Neural progenitor cell (in vitro differentiated cells): ENCODE measurements at regions not wholly inside any gene's neighbourhood (a gene's known extent, or its start where the extent isn't known, plus 50 kb on each side); places are given as distances from the start of the nearest gene placed in this dataset.

Experiments
- DNase-seq: peaks from one replicate; pipeline ENCODE4 v3.0.0-alpha.2; 2016; ENCODE audit warnings: low spot score
- H2AFZ ChIP-seq: fragments of 200-600 bp; sonication (generic); replicated peaks from 2 replicates; pipeline ENCODE4 v1.6.1; 2016; ENCODE audit warnings: antibody characterized with exemption
- H3F3A ChIP-seq: fragments of 200-600 bp; sonication (generic); 2 replicates; pipeline ENCODE4 v1.6.1; 2016; ENCODE audit warnings: antibody characterized with exemption, low read depth
- H3K27ac ChIP-seq: fragments of 200-600 bp; sonication (generic); 2 replicates; pipeline ENCODE4 v1.5.1; 2016; ENCODE audit warnings: mild to moderate bottlenecking
- H3K27me3 ChIP-seq: fragments of 200-600 bp; sonication (generic); 2 replicates; pipeline ENCODE4 v1.6.1; 2016; ENCODE audit warnings: mild to moderate bottlenecking, moderate library complexity
- H3K36me3 ChIP-seq: fragments of 200-600 bp; sonication (generic); 2 replicates; pipeline ENCODE4 v1.5.1; 2016
- H3K4me1 ChIP-seq: fragments of 200-600 bp; sonication (generic); 2 replicates; pipeline ENCODE4 v1.6.1; 2016; ENCODE audit warnings: mixed run types
- H3K4me2 ChIP-seq: fragments of 200-600 bp; sonication (generic); 2 replicates; pipeline ENCODE4 v1.6.1; 2016
- H3K4me3 ChIP-seq: fragments of 200-600 bp; sonication (generic); 2 replicates; pipeline ENCODE4 v1.5.1; 2016
- H3K79me2 ChIP-seq: fragments of 200-600 bp; sonication (generic); 2 replicates; pipeline ENCODE4 v1.6.1; 2016; ENCODE audit warnings: low read depth
- H3K9ac ChIP-seq: fragments of 200-600 bp; sonication (generic); 2 replicates; pipeline ENCODE4 v1.6.1; 2016
- H3K9me3 ChIP-seq: fragments of 200-600 bp; sonication (generic); 2 replicates; pipeline ENCODE4 v1.5.1; 2016; ENCODE audit warnings: low read depth
- H4K20me1 ChIP-seq: fragments of 200-600 bp; sonication (generic); 2 replicates; pipeline ENCODE4 v1.6.1; 2016; ENCODE audit warnings: low read depth
- H3K27ac Mint-ChIP-seq: 3 replicates; pipeline ENCODE4 v1.8.0; 2021; ENCODE audit warnings: mixed read lengths
- H3K27me3 Mint-ChIP-seq: 2 replicates; pipeline ENCODE4 v1.8.0; 2022; ENCODE audit warnings: low read depth, mild to moderate bottlenecking, inconsistent platforms, moderate library complexity, mixed read lengths; ENCODE audit not compliant: insufficient read depth
- H3K36me3 Mint-ChIP-seq: 3 replicates; pipeline ENCODE4 v1.8.0; 2021; ENCODE audit warnings: mixed read lengths
- H3K4me1 Mint-ChIP-seq: 3 replicates; pipeline ENCODE4 v1.8.0; 2021; ENCODE audit warnings: mixed read lengths
- H3K4me3 Mint-ChIP-seq: 3 replicates; pipeline ENCODE4 v1.8.0; 2021; ENCODE audit warnings: mild to moderate bottlenecking, moderate library complexity, mixed read lengths
- H3K9me3 Mint-ChIP-seq: 3 replicates; pipeline ENCODE4 v1.8.0; 2020; ENCODE audit warnings: mixed read lengths
- CTCF ChIP-seq: fragments of 200-600 bp; sonication (generic); IDR thresholded peaks from 2 replicates; pipeline ENCODE4 v1.5.1; 2017; ENCODE audit warnings: antibody characterized with exemption, mild to moderate bottlenecking
- EZH2 ChIP-seq: fragments of 200-600 bp; sonication (generic); IDR thresholded peaks from 2 replicates; pipeline ENCODE4 v1.6.1; 2017; ENCODE audit warnings: antibody characterized with exemption, mild to moderate bottlenecking, moderate library complexity
- EZH2phosphoT487 ChIP-seq: fragments of 200-600 bp; sonication (generic); IDR thresholded peaks from 2 replicates; pipeline ENCODE4 v1.6.1; 2017; ENCODE audit warnings: antibody characterized with exemption

- H3K79me2 ChIP-seq = no peaks in the 10 kb centered on the region
- H3K9ac ChIP-seq = no peak overlapping the region
- no peak for TF ChIP-seq EZH2
- no peak for TF ChIP-seq EZH2phosphoT487
- TF ChIP-seq CTCF = no peak
- H3K9me3 Mint-ChIP-seq = peaks cover 9% of the 10 kb centered on the region
- no peak overlapping the region for H3K4me2 ChIP-seq
- no peaks in the 10 kb centered on the region for H3K9me3 ChIP-seq
- H3K4me3 ChIP-seq = no peak overlapping the region
- no peak overlapping the region for H2AFZ ChIP-seq
- no peak overlapping the region for H3K4me3 Mint-ChIP-seq
- no peaks in the 10 kb centered on the region for H3K27me3 Mint-ChIP-seq
- H3K4me1 Mint-ChIP-seq = peaks cover 2% of the 10 kb centered on the region
- no peaks in the 10 kb centered on the region for H3F3A ChIP-seq
- DNase-seq = no peak
- H3K36me3 Mint-ChIP-seq = no peaks in the 10 kb centered on the region
- H3K27me3 ChIP-seq = no peaks in the 10 kb centered on the region
- no peaks in the 10 kb centered on the region for H3K36me3 ChIP-seq
- no peaks in the 10 kb centered on the region for H4K20me1 ChIP-seq
- H3K27ac ChIP-seq = no peak overlapping the region
- H3K27ac Mint-ChIP-seq = no peak overlapping the region
- no peaks in the 10 kb centered on the region for H3K4me1 ChIP-seq
These were observed 199.1 kb upstream of the NRP1 start for GRCh38 chr10:33533612-33534011.

- TF ChIP-seq EZH2 (no peak), EZH2phosphoT487 (no peak), CTCF (no peak)
- H4K20me1 ChIP-seq = no peaks in the 10 kb centered on the region
- H3K27me3 Mint-ChIP-seq = no peaks in the 10 kb centered on the region
- no peaks in the 10 kb centered on the region for H3K36me3 Mint-ChIP-seq
- H3K27ac ChIP-seq = no peak overlapping the region
- H3K4me3 ChIP-seq = no peak overlapping the region
- no peak for DNase-seq
- no peak overlapping the region for H3K9ac ChIP-seq
- H3F3A ChIP-seq = no peaks in the 10 kb centered on the region
- no peak overlapping the region for H3K4me3 Mint-ChIP-seq
- no peaks in the 10 kb centered on the region for H3K9me3 ChIP-seq
- H2AFZ ChIP-seq = no peak overlapping the region
- H3K4me1 ChIP-seq = no peaks in the 10 kb centered on the region
- H3K27me3 ChIP-seq = no peaks in the 10 kb centered on the region
- no peaks in the 10 kb centered on the region for H3K36me3 ChIP-seq
- H3K4me2 ChIP-seq = no peak overlapping the region
- H3K27ac Mint-ChIP-seq = no peak overlapping the region
- H3K79me2 ChIP-seq = no peaks in the 10 kb centered on the region
- peaks cover 2% of the 10 kb centered on the region for H3K4me1 Mint-ChIP-seq
- peaks cover 12% of the 10 kb centered on the region for H3K9me3 Mint-ChIP-seq
These were observed 198.4 kb upstream of the NRP1 start for GRCh38 chr10:33532901-33533300.

GRCh38 chr10:33529234-33529633 is 194.8 kb upstream of the NRP1 start:
- no peaks in the 10 kb centered on the region for H3K36me3 Mint-ChIP-seq
- H3K4me3 ChIP-seq = no peak overlapping the region

More at GRCh38 chr10:33529234-33529633, 194.8 kb upstream of the NRP1 start:
- H3K27me3 ChIP-seq = no peaks in the 10 kb centered on the region
- H3K27me3 Mint-ChIP-seq = peaks cover 3% of the 10 kb centered on the region
- TF ChIP-seq EZH2phosphoT487 = no peak
- no peak for TF ChIP-seq CTCF
- no peak for TF ChIP-seq EZH2
- H3K9me3 ChIP-seq = no peaks in the 10 kb centered on the region
- H3K9me3 Mint-ChIP-seq = peaks cover 16% of the 10 kb centered on the region
- no peaks in the 10 kb centered on the region for H3F3A ChIP-seq
- H3K27ac Mint-ChIP-seq = no peak overlapping the region
- H3K4me1 ChIP-seq = no peaks in the 10 kb centered on the region
- DNase-seq = no peak
- H3K4me3 Mint-ChIP-seq = no peak overlapping the region
- H4K20me1 ChIP-seq = no peaks in the 10 kb centered on the region
- no peak overlapping the region for H3K9ac ChIP-seq
- no peaks in the 10 kb centered on the region for H3K36me3 ChIP-seq
- no peak overlapping the region for H2AFZ ChIP-seq
- H3K79me2 ChIP-seq = no peaks in the 10 kb centered on the region
- H3K4me1 Mint-ChIP-seq = peaks cover 8% of the 10 kb centered on the region
- H3K4me2 ChIP-seq = no peak overlapping the region
- no peak overlapping the region for H3K27ac ChIP-seq
